GM18505 (cell line): ENCODE measurements at regions not wholly inside any gene's neighbourhood (a gene's known extent, or its start where the extent isn't known, plus 50 kb on each side); places are given as distances from the start of the nearest gene placed in this dataset.
"Not testable (repeated sequence)": the region's sequence is repeated elsewhere in the genome, so short reads cannot be mapped to it uniquely, and the experiment has no call there.

Experiments used
- ATAC-seq: cut with Tn5 transposase; IDR thresholded peaks from one replicate; pipeline ENCODE4 v1.9.1; 2021; ENCODE audit not compliant: unreplicated experiment
- POLR2A ChIP-seq: IDR thresholded peaks from 4 replicates; pipeline ENCODE4 v1.6.1; 2011; ENCODE audit warnings: borderline replicate concordance; ENCODE audit not compliant: insufficient read depth, insufficient read length; ENCODE audit errors: extremely low read depth

- no peak for ATAC-seq
- no peak for TF ChIP-seq POLR2A
Measured at GRCh38 chr11:29448246-29448877, 568.5 kb downstream of the KCNA4 start.

GRCh38 chr11:29447821-29448220 lies 569.0 kb downstream of the KCNA4 start:
- no peak for TF ChIP-seq POLR2A
- no peak for ATAC-seq

GRCh38 chr11:29446132-29446531 lies 570.7 kb downstream of the KCNA4 start:
- TF ChIP-seq POLR2A = no peak
- no peak for ATAC-seq

GRCh38 chr11:29445191-29445590 lies 571.6 kb downstream of the KCNA4 start:
- ATAC-seq = not testable (repeated sequence)

GRCh38 chr11:29438815-29439214 lies 578.0 kb downstream of the KCNA4 start:
- ATAC-seq = no peak
- TF ChIP-seq POLR2A = no peak

- TF ChIP-seq POLR2A = no peak
- no peak for ATAC-seq
Measured at GRCh38 chr11:29435421-29435820, 581.4 kb downstream of the KCNA4 start.

GRCh38 chr11:29432719-29433325 lies 584.0 kb downstream of the KCNA4 start:
- no peak for TF ChIP-seq POLR2A
- no peak for ATAC-seq

- no peak for ATAC-seq
- TF ChIP-seq POLR2A = no peak
Measured at GRCh38 chr11:29405305-29405704, 611.5 kb downstream of the KCNA4 start.

- ATAC-seq = no peak
- TF ChIP-seq POLR2A = no peak
Measured at GRCh38 chr11:29395555-29396072, 621.2 kb downstream of the KCNA4 start.

GRCh38 chr11:29389793-29390192 lies 627.0 kb downstream of the KCNA4 start:
- ATAC-seq = no peak
- TF ChIP-seq POLR2A = no peak

- ATAC-seq = no peak
- TF ChIP-seq POLR2A = no peak
Measured at GRCh38 chr11:29373725-29374124, 643.1 kb downstream of the KCNA4 start.

GRCh38 chr11:29368126-29368525 lies 648.7 kb downstream of the KCNA4 start:
- TF ChIP-seq POLR2A = no peak
- ATAC-seq = no peak

- no peak for ATAC-seq
- TF ChIP-seq POLR2A = no peak
Measured at GRCh38 chr11:29364006-29364405, 652.8 kb downstream of the KCNA4 start.

- no peak for TF ChIP-seq POLR2A
Measured at GRCh38 chr11:29361369-29361768, 655.5 kb downstream of the KCNA4 start.

More at GRCh38 chr11:29361369-29361768, 655.5 kb downstream of the KCNA4 start:
- no peak for ATAC-seq
